ENCODE measurements at regions not wholly inside any gene's neighbourhood (a gene's known extent, or its start where the extent isn't known, plus 50 kb on each side); places are given as distances from the start of the nearest gene placed in this dataset.
"Not testable (repeated sequence)": the region's sequence is repeated elsewhere in the genome, so short reads cannot be mapped to it uniquely, and the experiment has no call there.

- DNase-seq, result peak; percentile 43
These were observed 234.0 kb upstream of the RREB1 start for GRCh38 chr6:6873778-6874177.

GRCh38 chr6:6875818-6876470 is 231.8 kb upstream of the RREB1 start:
- peak; percentile 87 for DNase-seq

- not testable (repeated sequence) for DNase-seq
These were observed 230.0 kb upstream of the RREB1 start for GRCh38 chr6:6877792-6878191.

DNA sequence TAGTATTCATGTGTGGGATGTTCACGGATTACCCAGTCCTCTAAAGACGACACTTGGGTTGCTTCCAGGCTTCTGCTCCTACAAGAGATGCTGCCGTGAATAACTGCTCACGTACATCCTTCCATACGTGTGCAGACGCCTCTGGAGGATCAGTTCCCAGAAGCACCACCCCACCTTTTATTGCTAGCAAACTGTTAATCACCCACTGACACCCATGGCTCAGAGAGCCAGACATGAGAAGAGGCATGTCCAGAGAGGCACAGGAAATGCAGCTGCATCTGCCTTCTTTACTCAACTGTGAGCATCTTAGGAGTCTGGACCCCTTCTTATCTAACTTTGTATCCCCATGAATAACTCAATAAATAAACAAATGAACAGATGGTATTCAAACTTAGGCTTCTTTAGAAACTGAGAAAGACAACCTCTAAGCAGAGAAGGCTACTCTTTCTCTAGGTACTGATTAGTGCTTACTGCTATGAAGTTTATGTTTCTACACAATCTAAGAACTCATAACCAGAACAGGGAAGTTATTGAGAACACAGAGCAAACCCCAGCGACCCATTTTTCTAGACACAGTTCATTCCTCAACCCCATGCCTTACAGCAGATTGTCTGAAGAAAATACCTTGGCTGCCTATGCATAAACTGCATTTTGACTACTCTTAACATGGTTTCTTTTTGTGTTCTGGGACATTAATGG is 228.7 kb upstream of the RREB1 start:
- no peak for DNase-seq

GRCh38 chr6:6879586-6879974 is 228.2 kb upstream of the RREB1 start:
- peak; percentile 77 for DNase-seq

- peak; percentile 49 for DNase-seq
These were observed 226.9 kb upstream of the RREB1 start for GRCh38 chr6:6880745-6881437.

DNA sequence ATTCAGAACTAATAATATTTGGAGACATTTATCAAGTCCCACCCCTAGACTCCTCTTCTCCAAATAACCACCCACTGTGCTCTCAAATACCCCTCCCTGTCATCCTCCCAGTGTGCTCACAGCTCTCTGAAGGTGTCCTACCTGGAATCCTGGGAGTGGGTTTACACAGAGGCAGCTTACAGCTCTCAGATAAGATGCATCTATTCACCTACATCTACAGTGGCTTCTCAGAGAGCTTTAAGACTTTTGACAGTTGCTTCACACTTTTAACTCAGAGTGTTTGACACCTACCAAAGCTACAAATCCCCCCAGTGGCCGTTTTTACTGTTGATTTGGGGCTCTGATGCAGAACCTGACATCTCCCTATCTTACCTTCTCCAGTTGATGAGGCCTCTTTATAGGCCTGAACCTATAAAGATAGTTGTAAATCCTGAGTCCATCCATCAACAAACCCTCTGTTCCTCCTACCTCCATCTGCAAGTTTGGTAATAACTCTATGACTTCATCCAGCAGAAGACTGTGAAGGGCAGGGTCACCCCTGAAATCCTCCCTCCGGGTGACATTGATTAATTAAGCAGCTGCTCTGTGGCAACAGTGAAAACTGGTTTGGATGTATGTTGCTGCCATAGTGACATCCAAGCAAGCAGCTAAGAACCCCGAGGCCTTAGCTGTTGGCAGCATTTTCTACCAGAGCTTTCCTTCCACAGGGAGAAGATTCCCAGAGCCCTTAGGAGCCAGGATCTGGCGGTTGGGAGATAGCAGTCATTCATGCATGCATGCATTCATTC is 226.1 kb upstream of the RREB1 start:
- peak; percentile 66 for DNase-seq

GRCh38 chr6:6882592-6882991 is 225.2 kb upstream of the RREB1 start:
- DNase-seq, result no peak

GRCh38 chr6:6883011-6883410 is 224.8 kb upstream of the RREB1 start:
- DNase-seq, result no peak

GRCh38 chr6:6884193-6884627 is 223.6 kb upstream of the RREB1 start:
- DNase-seq, result peak; percentile 94

- no peak for DNase-seq
These were observed 222.8 kb upstream of the RREB1 start for GRCh38 chr6:6884916-6885315.

- DNase-seq, result peak; percentile 94
These were observed 222.1 kb upstream of the RREB1 start for GRCh38 chr6:6885521-6886170.

- peak; percentile 65 for DNase-seq
These were observed 221.4 kb upstream of the RREB1 start for GRCh38 chr6:6886171-6886885.

- no peak for DNase-seq
These were observed 220.9 kb upstream of the RREB1 start for GRCh38 chr6:6886886-6887285.

DNA sequence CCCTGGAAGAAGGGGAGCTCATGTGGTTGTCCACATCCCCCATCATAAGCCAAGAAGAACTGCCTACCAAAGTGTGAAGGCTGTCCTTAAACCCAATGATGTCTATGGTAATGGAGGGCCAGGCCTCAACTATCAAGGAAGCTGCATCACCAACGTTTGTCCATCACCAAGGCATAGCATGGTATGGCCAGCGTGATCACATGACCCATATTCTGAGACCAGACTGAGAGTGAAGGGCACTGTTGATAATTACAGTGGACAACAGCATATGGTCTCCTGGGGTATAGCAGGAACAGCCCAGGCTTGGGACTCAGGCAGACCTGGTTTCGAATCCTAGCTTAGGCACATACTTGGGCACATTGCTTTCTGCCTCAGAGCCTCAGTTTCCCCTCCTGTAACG is 218.2 kb upstream of the RREB1 start:
- no peak for DNase-seq

GRCh38 chr6:6890400-6890858 is 217.3 kb upstream of the RREB1 start:
- DNase-seq, result peak; percentile 62

DNA sequence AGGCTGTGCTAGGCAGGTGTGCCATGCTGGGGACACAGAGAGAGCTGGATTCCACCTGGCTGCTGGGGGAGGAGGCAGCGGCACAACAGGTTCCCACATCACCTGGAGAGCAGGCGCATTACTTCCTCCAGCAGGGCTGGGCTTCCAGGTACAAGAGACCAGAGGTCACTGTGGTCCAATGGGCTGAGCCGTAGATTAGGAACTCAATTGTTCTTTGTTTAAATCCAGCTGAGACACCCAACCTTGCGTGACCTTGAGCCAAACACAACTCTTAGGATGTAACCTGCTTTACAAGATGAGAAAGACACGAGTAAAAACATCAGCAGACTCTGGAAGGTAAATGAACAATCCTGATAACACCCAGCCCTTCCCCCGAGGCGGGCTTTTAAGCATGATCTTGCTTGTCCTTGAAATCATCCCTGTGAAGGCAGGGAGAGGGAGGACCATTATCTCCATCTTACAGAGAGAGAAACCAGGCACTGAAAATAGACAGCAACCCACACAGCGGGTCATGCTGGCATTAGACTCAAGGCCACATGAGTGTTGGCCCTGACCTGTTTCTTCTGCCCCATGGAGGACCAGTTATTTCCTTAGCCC is 216.5 kb upstream of the RREB1 start:
- DNase-seq, result peak; percentile 57

DNA sequence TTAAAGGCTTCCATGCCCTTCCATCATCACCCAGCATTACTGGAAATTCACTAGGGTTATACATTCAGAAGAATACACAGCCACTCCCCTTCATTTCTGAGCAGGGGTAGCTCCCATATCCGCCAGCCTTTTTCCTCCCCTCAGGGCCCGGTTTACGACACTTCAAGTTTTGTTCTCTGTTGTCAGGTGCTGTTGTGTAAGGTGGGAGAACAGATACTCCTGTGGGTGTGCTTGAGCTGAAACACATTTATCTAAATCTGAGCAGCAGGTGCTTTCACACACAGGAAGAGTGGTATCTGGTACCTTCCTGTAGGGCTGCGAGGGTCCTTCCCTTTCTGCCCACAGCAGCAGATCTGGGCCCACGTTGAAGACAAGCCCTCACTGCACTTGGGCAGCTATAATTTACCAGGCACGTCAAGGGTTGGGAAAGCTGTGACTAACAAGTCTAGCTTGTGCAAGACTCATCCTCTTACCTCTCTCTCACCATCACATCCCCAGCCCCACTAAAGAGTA is 215.8 kb upstream of the RREB1 start:
- peak; percentile 67 for DNase-seq

DNA sequence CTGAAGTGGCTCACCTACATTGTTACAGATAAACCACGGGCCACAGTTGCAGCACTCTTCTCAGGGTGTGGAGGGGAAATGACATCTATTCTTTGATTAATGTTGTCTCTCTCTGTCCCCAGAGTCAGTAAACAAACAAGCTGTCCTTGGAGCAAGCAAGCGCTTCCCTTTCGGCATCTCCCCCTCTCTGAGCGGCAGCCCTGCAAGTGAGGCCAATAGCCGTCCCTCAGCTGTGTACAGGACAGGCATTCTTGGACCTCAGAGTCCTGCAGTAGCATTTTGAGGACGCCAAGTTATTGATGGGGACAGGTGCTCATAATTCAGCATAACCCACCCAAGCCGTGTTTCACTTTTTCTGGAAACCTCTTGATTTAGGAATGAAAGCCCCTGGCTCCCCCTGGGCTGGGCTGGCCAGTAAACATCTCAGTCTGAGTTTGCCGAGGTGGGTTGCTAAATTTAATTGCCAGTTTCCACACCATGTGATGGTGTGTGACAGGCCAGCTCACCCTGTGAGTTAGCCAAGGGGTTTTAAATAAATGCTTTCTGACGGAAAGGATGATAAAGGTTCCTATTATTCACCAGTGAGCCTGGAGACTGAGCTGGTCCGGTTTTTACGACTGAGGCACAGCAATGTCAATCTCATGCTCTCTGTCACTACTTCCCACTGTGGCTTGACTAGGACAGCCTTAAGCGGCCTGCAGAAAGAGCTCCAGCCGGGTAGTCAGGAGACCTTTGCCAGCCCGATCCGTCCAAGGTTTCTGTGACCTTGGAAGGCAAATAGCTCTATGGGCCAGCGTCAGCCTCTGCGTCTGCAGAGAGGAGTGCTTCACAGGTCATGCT is 214.8 kb upstream of the RREB1 start:
- no peak for DNase-seq

DNA sequence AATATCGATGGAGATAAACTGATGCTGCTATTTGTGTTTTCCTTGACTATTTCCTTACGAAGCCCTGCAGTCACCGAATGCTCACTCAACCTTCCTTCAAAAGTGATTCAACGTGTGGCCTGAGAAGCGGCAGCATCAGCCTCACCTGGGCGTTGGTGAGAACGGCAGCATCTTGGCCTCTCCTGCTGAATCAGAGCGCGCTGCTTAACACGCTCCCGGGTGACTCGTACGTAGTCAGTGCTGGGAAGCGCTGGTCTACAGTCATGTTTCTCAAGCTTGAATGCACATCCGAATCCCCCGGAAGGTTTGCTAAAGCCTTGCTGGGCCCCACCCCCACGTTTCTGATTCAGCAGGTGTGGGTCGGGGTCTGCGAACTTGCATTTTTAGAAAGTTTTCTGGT is 214.1 kb upstream of the RREB1 start:
- no peak for DNase-seq
